Tibial nerve (tissue), 4 donors: ENCODE measurements at regions not wholly inside any gene's neighbourhood (a gene's known extent, or its start where the extent isn't known, plus 50 kb on each side); places are given as distances from the start of the nearest gene placed in this dataset.

Source experiments
- CTCF ChIP-seq, 5 experiments: fragments of 200-600 bp in 3 of 5; fragments of 450-650 bp in 2 of 5; sonication (generic) in 3 of 5; IDR thresholded peaks; one replicate each; pipeline ENCODE4 v1.5.1; 2016 to 2019; ENCODE audit warnings: antibody characterized with exemption in 5 of 5, mild to moderate bottlenecking in 3 of 5, moderate library complexity in 2 of 5
- EP300 ChIP-seq, 2 donors: sonication (generic); formaldehyde crosslinking; IDR thresholded peaks; one replicate each; pipeline ENCODE4 v1.6.1; 2017; ENCODE audit warnings: antibody characterized with exemption in 2 of 2, mild to moderate bottlenecking in 1 of 2
- POLR2A ChIP-seq, 2 donors: fragments of 450-650 bp; IDR thresholded peaks; one replicate each; pipeline ENCODE4 v1.6.1; 2017; ENCODE audit warnings: antibody characterized with exemption in 2 of 2, mild to moderate bottlenecking in 2 of 2, moderate library complexity in 2 of 2

GRCh38 chr5:54835647-54836046, 149.7 kb downstream of the ESM1 start:
- TF ChIP-seq EP300 (IDR thresholded peaks at IDR 0.05) = no peak
- no peak for TF ChIP-seq CTCF (IDR thresholded peaks at IDR 0.05)
- no peak for TF ChIP-seq POLR2A (IDR thresholded peaks at IDR 0.05)
